Coronary artery (tissue), 2 donors: ENCODE measurements at regions not wholly inside any gene's neighbourhood (a gene's known extent, or its start where the extent isn't known, plus 50 kb on each side); places are given as distances from the start of the nearest gene placed in this dataset.

Experiments used
- DNase-seq: peaks from one replicate; pipeline ENCODE4 v3.0.0-alpha.2; 2017; ENCODE audit warnings: low spot score
- H3K27ac ChIP-seq, 2 donors: fragments of 200-600 bp; sonication (generic); one replicate each; pipeline ENCODE4 v1.5.1; 2016 to 2019
- H3K4me3 ChIP-seq: fragments of 200-600 bp; sonication (generic); 2 replicates; pipeline ENCODE4 v1.5.1; 2016; ENCODE audit warnings: mild to moderate bottlenecking, moderate library complexity
- TF ChIP-seq, protein P1 (sequence below): fragments of 200-600 bp; sonication (generic); IDR thresholded peaks from one replicate; pipeline ENCODE4 v1.5.1; 2019; ENCODE audit warnings: antibody characterized with exemption

DNA sequence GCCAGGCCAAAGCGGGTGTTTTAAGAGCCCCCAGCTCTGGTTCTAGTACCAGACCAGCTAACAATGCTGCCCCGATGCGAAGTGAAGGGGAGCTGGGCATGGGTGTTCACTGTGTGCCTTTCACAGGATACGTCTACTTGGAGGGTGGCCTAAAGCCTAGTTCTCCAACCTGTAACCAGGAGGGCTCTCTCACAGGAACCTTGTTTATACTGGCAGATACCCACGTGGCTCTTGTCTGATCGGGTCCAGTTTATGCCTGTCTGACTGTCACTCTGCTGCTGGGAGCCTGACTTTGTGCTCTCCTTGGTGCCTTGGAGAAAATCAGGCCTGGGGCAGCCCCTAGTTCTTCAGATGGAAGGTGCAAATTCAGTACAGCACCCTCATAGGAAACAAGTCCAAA, 60.2 kb upstream of the RNF144B start:
- no peak for DNase-seq
- Histone ChIP-seq H3K4me3 (no peak overlapping the region), H3K27ac (peak overlapping the region in 1 of 2 donors; percentile 80)
- TF ChIP-seq, protein P1, sequence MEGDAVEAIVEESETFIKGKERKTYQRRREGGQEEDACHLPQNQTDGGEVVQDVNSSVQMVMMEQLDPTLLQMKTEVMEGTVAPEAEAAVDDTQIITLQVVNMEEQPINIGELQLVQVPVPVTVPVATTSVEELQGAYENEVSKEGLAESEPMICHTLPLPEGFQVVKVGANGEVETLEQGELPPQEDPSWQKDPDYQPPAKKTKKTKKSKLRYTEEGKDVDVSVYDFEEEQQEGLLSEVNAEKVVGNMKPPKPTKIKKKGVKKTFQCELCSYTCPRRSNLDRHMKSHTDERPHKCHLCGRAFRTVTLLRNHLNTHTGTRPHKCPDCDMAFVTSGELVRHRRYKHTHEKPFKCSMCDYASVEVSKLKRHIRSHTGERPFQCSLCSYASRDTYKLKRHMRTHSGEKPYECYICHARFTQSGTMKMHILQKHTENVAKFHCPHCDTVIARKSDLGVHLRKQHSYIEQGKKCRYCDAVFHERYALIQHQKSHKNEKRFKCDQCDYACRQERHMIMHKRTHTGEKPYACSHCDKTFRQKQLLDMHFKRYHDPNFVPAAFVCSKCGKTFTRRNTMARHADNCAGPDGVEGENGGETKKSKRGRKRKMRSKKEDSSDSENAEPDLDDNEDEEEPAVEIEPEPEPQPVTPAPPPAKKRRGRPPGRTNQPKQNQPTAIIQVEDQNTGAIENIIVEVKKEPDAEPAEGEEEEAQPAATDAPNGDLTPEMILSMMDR = no peak

DNA sequence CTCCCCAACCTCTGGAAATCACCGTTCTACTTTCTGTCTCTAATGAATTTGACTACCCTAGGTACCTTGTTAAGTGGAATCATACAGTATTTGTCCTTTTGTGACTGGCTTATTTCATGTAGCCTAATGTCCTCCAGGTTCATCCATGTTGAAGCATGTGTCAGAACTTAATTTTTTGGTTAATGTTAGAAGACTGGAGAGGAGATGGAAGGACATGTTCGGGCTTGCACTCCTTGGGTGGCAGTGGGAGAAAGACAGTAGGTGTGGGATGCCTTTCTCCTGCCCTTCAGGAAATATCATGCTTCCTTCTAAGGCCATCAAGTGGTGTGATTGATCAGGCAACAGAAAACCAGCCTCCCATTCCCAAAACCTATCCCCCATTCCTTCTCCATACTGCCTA, 61.1 kb upstream of the RNF144B start:
- no peak overlapping the region for H3K4me3 ChIP-seq
- DNase-seq = no peak
- no peak overlapping the region for H3K27ac ChIP-seq
- TF ChIP-seq, protein P1 = no peak

DNA sequence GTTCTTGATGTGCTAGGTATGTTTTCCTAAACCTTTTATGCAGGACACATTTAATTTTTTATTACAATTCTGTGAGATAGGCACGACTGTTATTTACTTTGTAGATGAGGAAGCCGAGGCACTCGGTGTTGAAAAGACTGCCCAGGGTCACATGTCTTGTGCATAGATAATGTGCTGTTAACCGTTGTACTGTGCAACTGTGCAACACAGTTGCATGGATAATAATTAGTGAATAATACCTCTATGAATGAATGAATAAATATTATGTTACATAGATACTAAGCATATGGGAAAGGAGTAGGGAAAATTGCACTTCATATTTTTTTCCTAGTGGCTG, 60.3 kb upstream of the DEK start:
- TF ChIP-seq, protein P1 = no peak
- Histone ChIP-seq H3K27ac (no peak overlapping the region), H3K4me3 (no peak overlapping the region)
- no peak for DNase-seq

DNA sequence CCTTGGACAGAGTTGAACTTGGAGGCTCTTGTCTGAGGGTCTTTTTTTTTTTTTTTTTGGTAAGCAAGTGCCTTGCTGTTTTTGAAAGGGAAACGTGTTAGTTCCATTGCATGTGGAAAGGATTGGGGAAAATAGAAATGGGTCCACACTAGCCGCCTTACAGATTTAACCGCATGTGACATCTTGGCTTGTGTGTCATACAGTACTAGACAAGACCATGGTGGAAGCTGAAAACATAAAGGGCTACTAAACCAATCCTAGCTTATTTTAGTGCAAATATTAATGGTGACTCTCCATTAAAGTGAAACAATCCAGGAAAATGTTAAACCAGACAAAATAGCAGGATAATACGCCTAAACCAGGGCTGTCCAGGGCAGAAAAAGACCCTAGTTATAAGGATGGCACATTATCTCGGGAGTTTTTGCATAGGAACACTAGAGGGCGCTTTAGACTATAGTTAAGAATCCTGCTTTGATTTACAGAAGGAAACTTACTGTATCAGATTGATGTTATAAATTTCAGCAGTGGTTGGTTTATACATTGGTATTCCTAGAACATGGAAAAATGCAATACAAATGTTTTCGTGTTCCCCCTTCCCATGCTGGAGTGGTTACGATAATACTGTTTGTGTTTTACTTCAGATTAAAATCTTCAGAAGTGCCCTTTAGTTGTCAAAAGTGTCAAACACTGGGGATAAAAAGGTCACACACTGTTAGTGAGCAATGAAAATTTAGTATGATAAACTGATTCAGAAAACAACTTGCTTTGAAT, 59.8 kb upstream of the DEK start:
- TF ChIP-seq, protein P1 = peak; percentile 55
- no peak overlapping the region for H3K27ac ChIP-seq
- no peak overlapping the region for H3K4me3 ChIP-seq
- no peak for DNase-seq

GRCh38 chr6:18317850-18318249, 53.5 kb upstream of the DEK start:
- no peak for DNase-seq
- H3K27ac ChIP-seq = no peak overlapping the region
- TF ChIP-seq, protein P1 = no peak
- H3K4me3 ChIP-seq = no peak overlapping the region

DNA sequence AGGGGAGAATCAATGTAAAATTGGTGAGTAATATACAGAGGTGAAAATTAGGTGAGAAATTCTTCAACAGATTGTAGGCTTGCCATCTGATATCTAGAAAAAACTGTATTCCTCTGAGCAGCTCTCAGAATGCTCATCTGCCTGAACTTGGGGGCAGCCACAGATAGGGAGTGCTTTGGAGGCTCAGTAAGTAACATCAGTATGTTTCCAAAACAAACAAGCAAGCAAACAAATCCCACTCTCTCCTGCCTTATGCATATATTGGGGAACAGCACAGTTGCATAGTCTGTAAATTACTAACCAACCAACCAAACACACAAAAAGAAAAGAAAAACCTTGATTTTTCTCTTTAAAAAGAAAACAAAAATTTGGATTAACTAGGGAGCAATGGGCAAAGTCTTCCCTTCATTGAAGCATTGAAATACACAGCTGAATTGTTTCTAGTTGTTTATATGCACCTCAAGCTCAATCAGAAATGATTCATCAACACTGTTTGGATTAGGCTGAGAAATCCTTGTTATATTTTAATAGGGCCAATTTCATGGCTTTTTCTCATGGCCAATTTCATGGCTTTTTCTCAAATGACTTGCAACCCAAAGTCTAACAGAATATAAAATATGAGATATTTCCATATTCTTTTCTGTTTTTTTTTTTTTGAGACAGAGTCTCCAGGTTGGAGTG, 50.1 kb upstream of the DEK start:
- no peak overlapping the region for H3K27ac ChIP-seq
- H3K4me3 ChIP-seq = no peak overlapping the region
- DNase-seq = no peak
- TF ChIP-seq, protein P1 = no peak
